ENCODE measurements at regions not wholly inside any gene's neighbourhood (a gene's known extent, or its start where the extent isn't known, plus 50 kb on each side); places are given as distances from the start of the nearest gene placed in this dataset.

DNA sequence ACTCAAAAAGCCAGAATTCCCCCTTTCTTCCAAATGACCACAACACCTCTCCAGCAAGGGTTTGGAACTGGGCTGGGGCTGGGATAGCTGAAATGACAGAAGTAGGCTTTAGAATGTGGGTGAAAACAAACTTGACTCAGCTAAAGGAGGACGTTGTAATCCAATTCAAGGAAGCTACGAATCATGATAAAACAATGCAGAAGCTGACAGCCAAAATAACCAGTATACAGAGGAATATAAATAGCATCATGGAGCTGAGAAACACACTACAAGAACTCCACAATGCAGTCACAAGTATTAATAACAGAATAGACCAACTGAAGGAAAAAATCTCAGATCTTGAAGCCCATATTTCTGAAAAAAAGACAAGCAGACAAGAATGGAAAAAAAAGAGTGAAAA, 95.8 kb upstream of the TET2 start:
- no peak overlapping the region for H3K9ac ChIP-seq (ENCODE audit: low read depth, low read length, poor library complexity, severe bottlenecking)
- H3F3A ChIP-seq (ENCODE audit: low read depth), result no peaks in the 10 kb centered on the region
- H3K79me2 ChIP-seq (ENCODE audit: insufficient read depth, low read length), result no peaks in the 10 kb centered on the region
- H3K4me1 ChIP-seq (ENCODE audit: insufficient read depth, low read length, poor library complexity, severe bottlenecking), result no peaks in the 10 kb centered on the region
- H3K36me3 ChIP-seq (ENCODE audit: insufficient read depth, low read length), result no peaks in the 10 kb centered on the region
- H4K20me1 ChIP-seq (ENCODE audit: insufficient read depth, low read length, poor library complexity, severe bottlenecking), result no peaks in the 10 kb centered on the region
- H3K27me3 ChIP-seq (ENCODE audit: insufficient read depth, low read length, poor library complexity, severe bottlenecking), result no peaks in the 10 kb centered on the region
- TF ChIP-seq, protein P1, sequence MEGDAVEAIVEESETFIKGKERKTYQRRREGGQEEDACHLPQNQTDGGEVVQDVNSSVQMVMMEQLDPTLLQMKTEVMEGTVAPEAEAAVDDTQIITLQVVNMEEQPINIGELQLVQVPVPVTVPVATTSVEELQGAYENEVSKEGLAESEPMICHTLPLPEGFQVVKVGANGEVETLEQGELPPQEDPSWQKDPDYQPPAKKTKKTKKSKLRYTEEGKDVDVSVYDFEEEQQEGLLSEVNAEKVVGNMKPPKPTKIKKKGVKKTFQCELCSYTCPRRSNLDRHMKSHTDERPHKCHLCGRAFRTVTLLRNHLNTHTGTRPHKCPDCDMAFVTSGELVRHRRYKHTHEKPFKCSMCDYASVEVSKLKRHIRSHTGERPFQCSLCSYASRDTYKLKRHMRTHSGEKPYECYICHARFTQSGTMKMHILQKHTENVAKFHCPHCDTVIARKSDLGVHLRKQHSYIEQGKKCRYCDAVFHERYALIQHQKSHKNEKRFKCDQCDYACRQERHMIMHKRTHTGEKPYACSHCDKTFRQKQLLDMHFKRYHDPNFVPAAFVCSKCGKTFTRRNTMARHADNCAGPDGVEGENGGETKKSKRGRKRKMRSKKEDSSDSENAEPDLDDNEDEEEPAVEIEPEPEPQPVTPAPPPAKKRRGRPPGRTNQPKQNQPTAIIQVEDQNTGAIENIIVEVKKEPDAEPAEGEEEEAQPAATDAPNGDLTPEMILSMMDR (conservative IDR thresholded peaks at IDR 0.05; ENCODE audit: low read length), result no peak
- no peak for TF ChIP-seq EZH2phosphoT487 (IDR thresholded peaks at IDR 0.05; ENCODE audit: borderline replicate concordance)
- H3K9me3 ChIP-seq (ENCODE audit: insufficient read depth, low read depth, low read length), result no peaks in the 10 kb centered on the region
- H3K9me2 ChIP-seq (replicated peaks; ENCODE audit: low read depth, low read length), result no peaks in the 10 kb centered on the region
- H3K4me2 ChIP-seq (ENCODE audit: low read depth, low read length, poor library complexity, severe bottlenecking), result no peak overlapping the region
- no peak overlapping the region for H2AFZ ChIP-seq (ENCODE audit: low read length)
- no peak overlapping the region for H3K4me3 ChIP-seq (ENCODE audit: low read length, poor library complexity, severe bottlenecking)

GRCh38 chr4:105057370-105058105, 89.1 kb upstream of the TET2 start:
- Histone ChIP-seq H3K4me3 (ENCODE audit: low read length, poor library complexity, severe bottlenecking) (no peak overlapping the region), H3K9me2 (replicated peaks; ENCODE audit: low read depth, low read length) (no peaks in the 10 kb centered on the region), H4K20me1 (ENCODE audit: insufficient read depth, low read length, poor library complexity, severe bottlenecking) (no peaks in the 10 kb centered on the region), H3K9me3 (ENCODE audit: insufficient read depth, low read depth, low read length) (no peaks in the 10 kb centered on the region), H3K79me2 (ENCODE audit: insufficient read depth, low read length) (no peaks in the 10 kb centered on the region), H3F3A (ENCODE audit: low read depth) (no peaks in the 10 kb centered on the region), H3K36me3 (ENCODE audit: insufficient read depth, low read length) (no peaks in the 10 kb centered on the region), H3K4me2 (ENCODE audit: low read depth, low read length, poor library complexity, severe bottlenecking) (no peak overlapping the region), H3K27me3 (ENCODE audit: insufficient read depth, low read length, poor library complexity, severe bottlenecking) (no peaks in the 10 kb centered on the region), H3K4me1 (ENCODE audit: insufficient read depth, low read length, poor library complexity, severe bottlenecking) (no peaks in the 10 kb centered on the region), H3K9ac (ENCODE audit: low read depth, low read length, poor library complexity, severe bottlenecking) (no peak overlapping the region), H2AFZ (ENCODE audit: low read length) (no peak overlapping the region)
- TF ChIP-seq EZH2phosphoT487 (IDR thresholded peaks at IDR 0.05; ENCODE audit: borderline replicate concordance), result no peak
- TF ChIP-seq, protein P1 (conservative IDR thresholded peaks at IDR 0.05; ENCODE audit: low read length), result no peak

DNA sequence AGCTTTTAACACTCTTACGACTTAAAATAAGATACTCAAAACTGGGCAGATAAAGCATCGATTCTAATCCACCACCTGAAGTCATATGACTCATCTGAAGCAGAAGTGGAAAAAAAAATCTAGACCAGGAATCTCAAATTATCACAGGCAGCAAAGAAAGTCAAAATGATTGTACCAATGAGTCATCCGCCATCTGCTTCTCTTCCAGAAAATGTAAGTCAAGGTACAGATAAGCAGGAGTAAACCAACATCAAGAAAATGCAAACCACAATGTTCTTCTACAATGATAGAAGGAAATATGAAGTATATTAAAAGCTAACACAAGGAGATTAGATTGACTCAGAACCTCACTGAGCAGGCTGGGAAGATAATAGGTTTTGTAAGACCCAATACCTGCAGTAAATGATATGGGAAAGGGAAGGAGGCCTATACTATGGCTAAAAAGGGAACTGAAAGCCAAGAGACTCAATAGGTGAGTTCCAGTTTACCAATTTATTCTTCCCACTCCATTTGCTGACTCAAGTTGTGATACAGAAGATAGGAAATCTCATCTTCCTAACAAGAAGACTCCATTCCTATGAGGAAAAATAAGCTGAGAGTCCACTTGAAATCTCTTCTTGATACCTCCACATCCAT, 88.4 kb upstream of the TET2 start:
- Histone ChIP-seq H3K4me3 (ENCODE audit: low read length, poor library complexity, severe bottlenecking) (no peak overlapping the region), H3K27me3 (ENCODE audit: insufficient read depth, low read length, poor library complexity, severe bottlenecking) (no peaks in the 10 kb centered on the region), H3K9me2 (replicated peaks; ENCODE audit: low read depth, low read length) (no peaks in the 10 kb centered on the region), H4K20me1 (ENCODE audit: insufficient read depth, low read length, poor library complexity, severe bottlenecking) (no peaks in the 10 kb centered on the region), H2AFZ (ENCODE audit: low read length) (no peak overlapping the region), H3K9me3 (ENCODE audit: insufficient read depth, low read depth, low read length) (no peaks in the 10 kb centered on the region), H3K36me3 (ENCODE audit: insufficient read depth, low read length) (no peaks in the 10 kb centered on the region), H3K9ac (ENCODE audit: low read depth, low read length, poor library complexity, severe bottlenecking) (no peak overlapping the region), H3K79me2 (ENCODE audit: insufficient read depth, low read length) (no peaks in the 10 kb centered on the region), H3K4me2 (ENCODE audit: low read depth, low read length, poor library complexity, severe bottlenecking) (no peak overlapping the region), H3K4me1 (ENCODE audit: insufficient read depth, low read length, poor library complexity, severe bottlenecking) (no peaks in the 10 kb centered on the region), H3F3A (ENCODE audit: low read depth) (no peaks in the 10 kb centered on the region)
- TF ChIP-seq EZH2phosphoT487 (IDR thresholded peaks at IDR 0.05; ENCODE audit: borderline replicate concordance), result no peak
- TF ChIP-seq, protein P1 (conservative IDR thresholded peaks at IDR 0.05; ENCODE audit: low read length), result no peak

Data from Loucy (cell line).